ENCODE measurements at regions not wholly inside any gene's neighbourhood (a gene's known extent, or its start where the extent isn't known, plus 50 kb on each side); places are given as distances from the start of the nearest gene placed in this dataset.

- intact Hi-C loops (cut with DNase I): no loop called here
- H3K9me3 ChIP-seq: no peaks in the 10 kb centered on the region
- no peak for DNase-seq
- no peaks in the 10 kb centered on the region for H3K27me3 ChIP-seq
- no peak overlapping the region for H3K27ac ChIP-seq
- H3K4me3 ChIP-seq: no peak overlapping the region
- ATAC-seq: no peak
- no peak for TF ChIP-seq CTCF (IDR thresholded peaks at IDR 0.05)
- no peaks in the 10 kb centered on the region for H3K36me3 ChIP-seq
- H3K4me1 ChIP-seq: no peaks in the 10 kb centered on the region
These were observed 275.2 kb upstream of the AGA start for GRCh38 chr4:177717407-177717806.

- no peaks in the 10 kb centered on the region for H3K27me3 ChIP-seq
- DNase-seq (no peak), ATAC-seq (no peak)
- no peaks in the 10 kb centered on the region for H3K9me3 ChIP-seq
- no peaks in the 10 kb centered on the region for H3K36me3 ChIP-seq
- H3K4me1 ChIP-seq: no peaks in the 10 kb centered on the region
- H3K4me3 ChIP-seq: no peak overlapping the region
- intact Hi-C loops (cut with DNase I): no loop called here
- TF ChIP-seq CTCF (IDR thresholded peaks at IDR 0.05): no peak
- no peak overlapping the region for H3K27ac ChIP-seq
These were observed 276.3 kb upstream of the AGA start for GRCh38 chr4:177718514-177718913.

- DNase-seq (no peak), ATAC-seq (no peak)
- intact Hi-C loops (cut with DNase I): no loop called here
- Histone ChIP-seq H3K9me3 (no peaks in the 10 kb centered on the region), H3K27ac (no peak overlapping the region), H3K4me1 (no peaks in the 10 kb centered on the region), H3K27me3 (no peaks in the 10 kb centered on the region), H3K4me3 (no peak overlapping the region), H3K36me3 (no peaks in the 10 kb centered on the region)
- TF ChIP-seq CTCF (IDR thresholded peaks at IDR 0.05): no peak
These were observed 283.9 kb upstream of the AGA start for GRCh38 chr4:177726111-177726510.

GRCh38 chr4:177728361-177729152 lies 286.3 kb upstream of the AGA start:
- DNase-seq (no peak), ATAC-seq (no peak)
- TF ChIP-seq CTCF (IDR thresholded peaks at IDR 0.05): no peak
- Histone ChIP-seq H3K9me3 (no peaks in the 10 kb centered on the region), H3K4me1 (no peaks in the 10 kb centered on the region), H3K27ac (no peak overlapping the region), H3K36me3 (no peaks in the 10 kb centered on the region), H3K4me3 (no peak overlapping the region), H3K27me3 (no peaks in the 10 kb centered on the region)
- intact Hi-C loops (cut with DNase I): no loop called here

GRCh38 chr4:177729681-177730080 lies 287.4 kb upstream of the AGA start:
- ATAC-seq (no peak), DNase-seq (no peak)
- Histone ChIP-seq H3K36me3 (no peaks in the 10 kb centered on the region), H3K9me3 (no peaks in the 10 kb centered on the region), H3K4me3 (no peak overlapping the region), H3K27ac (no peak overlapping the region), H3K27me3 (no peaks in the 10 kb centered on the region), H3K4me1 (no peaks in the 10 kb centered on the region)
- intact Hi-C loops (cut with DNase I): no loop called here
- TF ChIP-seq CTCF (IDR thresholded peaks at IDR 0.05): no peak
